ENCODE measurements at regions not wholly inside any gene's neighbourhood (a gene's known extent, or its start where the extent isn't known, plus 50 kb on each side); places are given as distances from the start of the nearest gene placed in this dataset.

DNA sequence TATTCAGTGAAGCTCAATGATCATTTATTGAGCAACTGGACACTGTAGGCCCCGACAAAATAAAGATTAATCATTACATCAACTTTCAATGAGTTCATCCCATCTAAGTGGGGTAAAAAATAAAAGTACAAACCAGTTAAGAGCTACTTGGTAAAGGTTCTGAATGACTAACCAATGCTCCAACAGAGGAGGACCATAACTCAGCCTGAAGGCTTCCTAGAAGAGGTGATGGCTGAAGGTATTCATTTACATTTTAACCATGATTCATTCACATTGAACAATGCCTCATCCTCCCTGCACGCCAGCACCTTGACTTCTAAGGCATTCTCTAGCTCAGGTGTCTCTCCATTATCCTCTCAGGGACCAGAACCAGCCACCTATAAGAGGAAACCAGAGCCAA lies 201.4 kb downstream of the ZNF462 start:
- DNase-seq: no peak

DNA sequence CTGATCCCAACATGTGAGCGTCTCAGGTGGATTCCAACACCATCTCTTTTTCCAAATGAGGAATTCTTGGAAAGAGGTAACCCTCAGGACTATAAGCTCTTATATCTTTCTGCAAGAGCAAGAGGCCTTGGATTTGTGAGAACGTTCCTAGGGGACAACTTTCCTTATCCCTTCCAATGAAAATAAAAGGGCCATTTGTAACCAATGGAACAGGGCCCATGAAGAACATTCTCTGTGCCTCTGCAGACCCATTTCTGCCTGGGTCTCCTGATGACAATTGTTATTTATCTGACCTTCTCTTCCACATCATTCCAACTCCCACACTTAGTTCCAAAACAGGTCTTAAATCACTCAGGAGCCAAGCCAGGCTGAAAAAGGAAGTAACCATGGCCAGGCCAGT lies 202.6 kb downstream of the ZNF462 start:
- DNase-seq: no peak

GRCh38 chr9:107067739-107068416 lies 204.9 kb downstream of the ZNF462 start:
- DNase-seq: no peak

DNA sequence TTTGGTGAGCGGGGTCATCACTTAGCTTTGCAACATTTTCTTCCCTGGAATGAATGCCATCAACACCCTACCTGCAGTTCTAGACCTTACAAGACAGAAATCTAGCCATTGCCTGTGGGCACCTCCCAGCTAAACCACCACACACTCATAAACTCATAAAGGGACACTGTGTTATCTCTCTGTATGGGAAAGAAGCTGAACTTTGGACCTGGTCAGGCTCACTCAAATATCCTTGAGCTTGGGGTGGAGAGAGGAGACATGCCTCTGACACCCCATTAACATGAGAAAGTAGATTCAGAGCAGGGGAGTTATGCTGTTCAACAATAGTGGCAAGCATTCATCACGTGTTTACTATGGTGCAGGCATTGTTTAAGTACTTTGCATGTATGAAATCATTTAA lies 205.6 kb downstream of the ZNF462 start:
- DNase-seq: no peak

DNA sequence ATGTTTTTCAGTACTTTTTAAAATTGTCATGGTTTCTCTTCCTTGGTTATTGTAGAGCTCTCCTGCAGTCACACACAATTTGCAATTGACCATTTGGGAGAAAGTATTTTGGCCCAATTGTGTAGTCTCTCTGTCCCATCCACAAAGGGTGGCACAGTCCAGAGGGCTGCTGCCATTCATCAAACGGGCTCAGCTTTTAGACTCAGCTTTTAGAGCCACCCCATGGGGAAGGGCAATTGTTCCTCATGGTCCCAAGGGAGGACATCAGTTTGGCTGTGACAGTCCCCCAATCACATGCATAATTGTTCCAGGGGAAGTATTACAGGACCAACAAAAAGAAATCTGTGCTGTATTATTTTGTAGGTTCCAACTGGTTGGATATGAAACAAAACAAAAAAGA lies 207.6 kb downstream of the ZNF462 start:
- no peak for DNase-seq

- no peak for DNase-seq
These were observed 205.0 kb upstream of the RAD23B start for GRCh38 chr9:107078061-107078460.

DNA sequence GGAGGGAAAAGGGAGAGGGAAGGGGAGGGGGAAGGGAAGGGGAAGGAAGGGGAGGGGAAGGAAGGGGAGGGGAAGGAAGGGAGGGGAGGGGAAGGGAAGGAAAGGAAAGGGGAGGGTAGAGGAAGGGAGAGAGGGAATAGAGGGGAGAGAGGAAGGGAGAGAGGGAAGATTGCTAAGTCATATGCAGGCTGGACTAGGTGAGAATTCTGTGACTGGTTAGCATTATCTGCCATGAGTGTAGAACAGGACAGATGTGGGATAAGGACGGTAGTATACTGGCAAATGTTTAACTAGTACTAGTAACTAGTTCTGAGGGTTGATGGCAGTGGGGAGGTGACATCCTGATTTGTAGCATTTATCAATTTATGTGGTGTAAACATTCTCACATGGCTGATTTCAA lies 203.5 kb upstream of the RAD23B start:
- DNase-seq: no peak

DNA sequence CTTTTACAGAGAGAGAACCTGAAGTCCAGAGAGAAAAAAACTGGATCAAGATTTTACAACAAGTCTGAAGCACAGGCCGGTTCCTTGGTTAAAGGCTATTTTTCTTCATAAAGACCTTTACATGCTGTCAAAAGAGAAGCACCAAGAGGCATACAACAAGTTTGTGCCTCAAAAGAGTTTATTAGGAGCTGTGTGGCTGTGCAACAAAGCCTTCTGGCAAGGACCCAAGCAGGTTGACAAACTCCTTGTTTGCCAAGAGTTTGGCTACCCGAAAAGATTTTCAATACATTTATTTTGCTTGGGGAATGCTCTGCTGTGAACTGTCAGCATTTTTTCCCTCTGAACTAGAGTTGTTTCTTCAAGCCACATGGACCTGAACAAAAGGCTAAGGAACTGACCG lies 202.9 kb upstream of the RAD23B start:
- no peak for DNase-seq

- DNase-seq: no peak
These were observed 196.6 kb upstream of the RAD23B start for GRCh38 chr9:107086460-107086859.

GRCh38 chr9:107087222-107087621 lies 195.9 kb upstream of the RAD23B start:
- no peak for DNase-seq

GRCh38 chr9:107090218-107090617 lies 192.9 kb upstream of the RAD23B start:
- no peak for DNase-seq

DNA sequence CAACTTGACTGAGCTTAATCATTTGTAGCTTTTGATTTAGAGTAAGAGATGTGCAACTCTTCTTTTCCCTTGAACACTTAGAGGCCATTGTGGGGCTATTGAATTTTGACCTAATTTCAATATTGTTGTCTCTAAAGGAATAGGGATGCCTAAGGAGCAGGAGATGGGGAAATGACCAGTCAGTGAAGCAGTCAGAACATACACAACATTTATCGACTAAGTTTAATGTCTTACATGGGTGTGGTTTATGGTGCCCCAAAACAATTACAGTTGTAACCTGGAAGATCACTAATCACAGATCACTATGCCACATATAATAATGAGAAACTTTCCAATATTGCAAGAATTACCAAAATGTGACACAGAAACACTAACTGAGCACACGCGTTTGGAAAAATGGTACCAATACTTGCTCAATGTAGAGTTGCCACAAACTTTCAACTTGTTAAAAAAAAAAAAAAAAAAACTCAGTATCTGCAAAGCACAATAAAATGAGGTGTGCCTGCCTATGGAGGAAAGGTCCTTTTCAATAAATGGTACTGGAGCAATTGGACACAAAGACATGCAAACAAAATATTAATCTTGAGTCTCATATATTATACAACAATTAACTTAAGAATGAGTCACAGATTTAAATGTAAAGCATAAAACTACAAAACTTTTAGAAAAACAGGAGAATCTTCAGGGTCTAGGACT lies 189.6 kb upstream of the RAD23B start:
- no peak for DNase-seq

DNA sequence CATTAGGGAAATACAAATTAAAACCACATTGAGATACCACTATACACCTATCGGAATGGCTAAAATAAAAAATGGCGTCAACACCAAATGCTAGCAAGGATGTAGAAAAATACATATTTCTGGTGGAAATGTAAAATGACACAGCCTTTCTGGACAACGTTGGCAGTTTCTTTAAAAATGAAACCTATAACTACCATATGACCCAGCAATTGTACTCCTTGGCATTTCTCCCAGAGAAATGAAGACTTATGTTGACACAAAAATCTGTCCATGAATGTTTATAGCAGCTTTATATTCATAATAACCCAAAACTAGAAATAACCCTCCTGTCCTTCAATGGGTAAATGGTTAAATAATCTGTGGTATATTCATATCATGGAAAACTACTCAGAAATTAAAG lies 188.7 kb upstream of the RAD23B start:
- no peak for DNase-seq

GRCh38 chr9:107100591-107100990 lies 182.5 kb upstream of the RAD23B start:
- no peak for DNase-seq

- DNase-seq: no peak
These were observed 181.1 kb upstream of the RAD23B start for GRCh38 chr9:107102011-107102410.

DNA sequence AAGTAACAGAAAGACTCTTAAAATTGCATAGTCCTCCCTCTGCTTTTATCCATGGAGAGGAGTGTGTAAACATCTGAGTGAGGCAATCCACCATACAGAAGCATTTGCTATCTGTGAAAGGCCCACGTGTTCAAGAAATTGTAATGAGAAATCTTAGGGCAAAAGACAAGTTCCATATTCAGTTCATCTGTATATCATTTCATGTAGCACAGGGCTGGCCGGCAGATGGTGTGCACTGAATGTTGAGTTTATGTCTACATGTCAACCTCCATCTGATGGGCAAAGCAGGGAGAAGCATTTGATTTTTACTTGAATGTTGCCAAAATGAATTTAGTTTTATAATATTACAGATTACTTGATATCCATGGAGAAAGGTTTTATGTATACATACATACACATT lies 179.5 kb upstream of the RAD23B start:
- DNase-seq: no peak

GRCh38 chr9:107105784-107106183 lies 177.3 kb upstream of the RAD23B start:
- DNase-seq: no peak

GRCh38 chr9:107106416-107106815 lies 176.7 kb upstream of the RAD23B start:
- no peak for DNase-seq

GRCh38 chr9:107108342-107109130 lies 174.5 kb upstream of the RAD23B start:
- no peak for DNase-seq

- DNase-seq: no peak
These were observed 173.8 kb upstream of the RAD23B start for GRCh38 chr9:107109324-107109723.

DNA sequence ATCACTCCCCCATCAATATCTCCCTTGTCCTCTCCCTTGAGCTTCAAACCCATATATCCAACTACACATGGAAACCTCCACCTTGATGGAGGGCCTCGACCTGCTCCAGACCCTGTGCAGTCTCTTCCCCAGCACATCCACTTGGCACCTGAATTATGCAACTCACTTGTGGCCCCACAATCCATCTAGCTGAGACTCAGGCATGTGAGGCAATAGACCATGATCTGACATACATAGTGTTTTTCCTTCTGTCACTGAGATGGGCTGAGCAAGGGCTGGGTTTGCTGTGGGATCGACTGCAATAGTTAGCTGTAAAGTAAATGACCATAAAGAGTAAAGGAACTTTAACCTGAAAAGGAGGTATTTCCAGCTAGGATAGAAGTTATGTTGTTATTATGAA lies 172.9 kb upstream of the RAD23B start:
- DNase-seq: no peak

GRCh38 chr9:107112707-107113243 lies 170.3 kb upstream of the RAD23B start:
- DNase-seq: no peak

DNA sequence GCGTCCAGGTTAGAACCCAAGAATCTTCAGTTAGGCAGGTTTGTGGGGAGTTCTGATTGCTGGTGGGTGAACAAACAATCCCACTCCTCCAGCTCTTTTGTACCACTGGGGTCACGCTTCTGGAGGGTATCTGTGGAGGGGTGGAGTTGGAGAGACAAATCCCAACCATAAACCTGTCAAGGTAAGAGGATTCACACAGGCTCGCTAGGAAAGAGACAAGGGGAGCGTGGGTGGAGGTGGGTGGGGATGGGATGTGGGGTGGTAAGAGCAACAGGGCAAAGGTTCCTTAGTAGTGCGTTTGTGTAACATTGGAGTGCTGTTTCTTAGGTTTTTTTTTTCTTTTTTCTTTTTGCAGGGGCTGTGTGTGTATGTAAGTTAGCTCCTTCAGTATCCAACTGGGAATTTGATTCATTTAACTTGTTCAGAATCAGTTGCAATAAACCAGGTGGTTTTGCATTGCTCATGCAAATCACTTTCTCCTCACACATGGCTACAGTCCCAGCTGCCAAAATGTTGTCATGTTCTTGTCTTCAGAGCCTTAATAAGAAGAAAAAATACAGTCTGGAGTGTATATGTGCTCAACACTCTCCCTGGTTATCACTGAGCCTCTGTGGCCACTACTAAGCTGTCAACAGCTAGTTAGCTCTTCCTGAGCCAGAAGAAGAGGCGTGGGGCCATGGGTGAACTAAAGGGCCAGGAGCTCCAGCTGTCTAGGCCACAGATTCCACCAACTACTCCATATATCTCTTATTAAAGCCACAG lies 164.0 kb upstream of the RAD23B start:
- peak; percentile 32 for DNase-seq
